ENCODE measurements at regions not wholly inside any gene's neighbourhood (a gene's known extent, or its start where the extent isn't known, plus 50 kb on each side); places are given as distances from the start of the nearest gene placed in this dataset.

DNA sequence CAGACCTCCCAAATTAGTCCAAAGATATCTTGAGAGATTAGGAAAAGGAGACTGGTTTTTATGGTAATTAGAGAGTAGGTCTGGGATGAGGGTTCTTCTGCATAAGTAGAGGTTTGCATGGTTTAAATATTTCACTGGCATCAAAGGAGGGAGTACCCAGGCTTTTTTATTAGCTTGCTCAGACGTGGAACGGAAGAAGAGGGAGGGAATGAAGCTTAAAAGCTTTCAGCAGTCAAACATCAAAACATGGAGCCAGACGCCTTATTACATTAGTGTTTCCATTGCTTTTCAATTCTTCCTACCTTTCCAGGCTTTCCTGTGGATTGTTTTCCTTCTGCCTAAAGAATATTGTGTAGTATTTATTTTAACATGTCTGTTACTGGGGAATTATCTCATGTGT, 342.1 kb upstream of the SOX2 start:
- Histone ChIP-seq H3K36me3 (ENCODE audit: insufficient read depth, low read length, poor library complexity, severe bottlenecking) (no peaks in the 10 kb centered on the region), H3K9me3 (ENCODE audit: low read depth, low read length, poor library complexity, severe bottlenecking) (no peaks in the 10 kb centered on the region), H3K27me3 (replicated peaks; ENCODE audit: insufficient read depth, low read depth, low read length, poor library complexity) (no peaks in the 10 kb centered on the region), H3K4me3 (ENCODE audit: low read depth, low read length, poor library complexity, severe bottlenecking) (no peak overlapping the region), H3K27ac (ENCODE audit: low read depth, low read length, poor library complexity, severe bottlenecking) (no peak overlapping the region), H3K4me1 (ENCODE audit: insufficient read depth, low read length, poor library complexity, severe bottlenecking) (no peaks in the 10 kb centered on the region)
- CTCF ChIA-PET = no interaction called here
- DNase-seq (ENCODE audit: low spot score) = no peak
- POLR2A ChIA-PET (ENCODE audit: low non-redundant PET) = no interaction called here
- BruUV-seq (replicated peaks) = no TSS peak
- TF ChIP-seq EZH2 (IDR thresholded peaks at IDR 0.05; ENCODE audit: borderline replicate concordance, low read depth, low read length, poor library complexity, severe bottlenecking) = no peak
- TF ChIP-seq, protein P1, sequence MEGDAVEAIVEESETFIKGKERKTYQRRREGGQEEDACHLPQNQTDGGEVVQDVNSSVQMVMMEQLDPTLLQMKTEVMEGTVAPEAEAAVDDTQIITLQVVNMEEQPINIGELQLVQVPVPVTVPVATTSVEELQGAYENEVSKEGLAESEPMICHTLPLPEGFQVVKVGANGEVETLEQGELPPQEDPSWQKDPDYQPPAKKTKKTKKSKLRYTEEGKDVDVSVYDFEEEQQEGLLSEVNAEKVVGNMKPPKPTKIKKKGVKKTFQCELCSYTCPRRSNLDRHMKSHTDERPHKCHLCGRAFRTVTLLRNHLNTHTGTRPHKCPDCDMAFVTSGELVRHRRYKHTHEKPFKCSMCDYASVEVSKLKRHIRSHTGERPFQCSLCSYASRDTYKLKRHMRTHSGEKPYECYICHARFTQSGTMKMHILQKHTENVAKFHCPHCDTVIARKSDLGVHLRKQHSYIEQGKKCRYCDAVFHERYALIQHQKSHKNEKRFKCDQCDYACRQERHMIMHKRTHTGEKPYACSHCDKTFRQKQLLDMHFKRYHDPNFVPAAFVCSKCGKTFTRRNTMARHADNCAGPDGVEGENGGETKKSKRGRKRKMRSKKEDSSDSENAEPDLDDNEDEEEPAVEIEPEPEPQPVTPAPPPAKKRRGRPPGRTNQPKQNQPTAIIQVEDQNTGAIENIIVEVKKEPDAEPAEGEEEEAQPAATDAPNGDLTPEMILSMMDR (conservative IDR thresholded peaks at IDR 0.05; ENCODE audit: low read depth, low read length) = no peak
- intact Hi-C loops (cut with micrococcal nuclease; ENCODE audit: unreplicated experiment) = no loop called here

DNA sequence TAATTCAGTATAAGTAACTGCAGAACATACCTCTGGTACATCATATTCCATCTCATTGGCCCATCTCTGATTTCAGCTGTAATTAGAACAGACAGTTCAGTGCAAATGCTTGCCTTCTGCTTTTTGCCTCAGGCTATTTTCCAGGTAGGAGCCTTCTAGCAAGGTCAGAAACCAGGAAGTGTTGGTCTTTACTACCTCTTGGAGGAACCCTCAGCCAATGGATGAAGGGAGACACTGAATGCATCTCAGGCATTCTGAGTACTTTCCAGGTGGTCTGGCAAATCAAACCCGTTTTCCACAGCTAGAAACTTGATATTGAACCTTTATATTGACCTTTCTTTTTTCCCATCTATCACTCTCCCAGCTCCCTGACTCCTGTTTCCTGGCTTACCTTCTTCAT, 348.5 kb upstream of the SOX2 start:
- DNase-seq (ENCODE audit: low spot score) = no peak
- Histone ChIP-seq H3K9me3 (ENCODE audit: low read depth, low read length, poor library complexity, severe bottlenecking) (no peaks in the 10 kb centered on the region), H3K36me3 (ENCODE audit: insufficient read depth, low read length, poor library complexity, severe bottlenecking) (no peaks in the 10 kb centered on the region), H3K27me3 (replicated peaks; ENCODE audit: insufficient read depth, low read depth, low read length, poor library complexity) (peaks cover 7% of the 10 kb centered on the region), H3K4me3 (ENCODE audit: low read depth, low read length, poor library complexity, severe bottlenecking) (no peak overlapping the region), H3K27ac (ENCODE audit: low read depth, low read length, poor library complexity, severe bottlenecking) (no peak overlapping the region), H3K4me1 (ENCODE audit: insufficient read depth, low read length, poor library complexity, severe bottlenecking) (no peaks in the 10 kb centered on the region)
- no TSS peak for BruUV-seq (replicated peaks)
- TF ChIP-seq EZH2 (IDR thresholded peaks at IDR 0.05; ENCODE audit: borderline replicate concordance, low read depth, low read length, poor library complexity, severe bottlenecking) = no peak
- TF ChIP-seq, protein P1 (conservative IDR thresholded peaks at IDR 0.05; ENCODE audit: low read depth, low read length) = no peak
- ChIA-PET POLR2A (ENCODE audit: low non-redundant PET) (no interaction called here), CTCF (no interaction called here)
- intact Hi-C loops (cut with micrococcal nuclease; ENCODE audit: unreplicated experiment) = loop anchor here (1.0 kb wide), 1 partner anchor 20 kb away; no protein-coding TSS in a partner anchor

DNA sequence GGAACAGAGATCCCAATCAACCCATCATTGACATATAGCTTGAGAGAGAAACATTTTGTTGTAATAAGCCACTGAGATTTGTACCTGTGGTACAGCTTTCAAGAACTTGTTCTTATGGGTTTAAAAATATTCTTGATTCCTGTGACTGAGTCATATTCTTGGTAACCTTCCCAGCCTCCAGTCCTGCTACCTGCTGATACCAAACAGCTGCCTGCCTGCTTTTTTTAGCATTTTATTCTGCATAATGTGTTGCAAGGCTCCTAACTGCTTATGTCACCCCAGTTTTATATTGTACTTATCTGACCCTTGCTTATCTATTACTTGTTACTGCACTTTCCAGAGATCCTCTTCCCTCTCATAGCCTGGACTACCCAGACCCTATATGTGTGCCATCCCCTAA, 349.3 kb upstream of the SOX2 start:
- BruUV-seq (replicated peaks) = no TSS peak
- H3K36me3 ChIP-seq (ENCODE audit: insufficient read depth, low read length, poor library complexity, severe bottlenecking) = no peaks in the 10 kb centered on the region
- H3K27me3 ChIP-seq (replicated peaks; ENCODE audit: insufficient read depth, low read depth, low read length, poor library complexity) = peaks cover 13% of the 10 kb centered on the region
- ChIA-PET CTCF (no interaction called here), POLR2A (ENCODE audit: low non-redundant PET) (no interaction called here)
- no peaks in the 10 kb centered on the region for H3K4me1 ChIP-seq (ENCODE audit: insufficient read depth, low read length, poor library complexity, severe bottlenecking)
- H3K9me3 ChIP-seq (ENCODE audit: low read depth, low read length, poor library complexity, severe bottlenecking) = no peaks in the 10 kb centered on the region
- DNase-seq (ENCODE audit: low spot score) = no peak
- intact Hi-C loops (cut with micrococcal nuclease; ENCODE audit: unreplicated experiment) = no loop called here
- H3K4me3 ChIP-seq (ENCODE audit: low read depth, low read length, poor library complexity, severe bottlenecking) = no peak overlapping the region
- no peak for TF ChIP-seq EZH2 (IDR thresholded peaks at IDR 0.05; ENCODE audit: borderline replicate concordance, low read depth, low read length, poor library complexity, severe bottlenecking)
- TF ChIP-seq, protein P1 (conservative IDR thresholded peaks at IDR 0.05; ENCODE audit: low read depth, low read length) = no peak
- H3K27ac ChIP-seq (ENCODE audit: low read depth, low read length, poor library complexity, severe bottlenecking) = no peak overlapping the region

Data from A673 (cell line).